GM21423 (cell line): ENCODE measurements at regions not wholly inside any gene's neighbourhood (a gene's known extent, or its start where the extent isn't known, plus 50 kb on each side); places are given as distances from the start of the nearest gene placed in this dataset.

ENCODE experiments used
- ATAC-seq: cut with Tn5 transposase; IDR thresholded peaks from one replicate; pipeline ENCODE4 v1.9.1; 2021; ENCODE audit warnings: mild to moderate bottlenecking, moderate library complexity; ENCODE audit not compliant: unreplicated experiment

GRCh38 chr4:10336471-10336870, 120.8 kb downstream of the ZNF518B start:
- ATAC-seq: no peak

GRCh38 chr4:10335050-10335449, 122.2 kb downstream of the ZNF518B start:
- no peak for ATAC-seq

- ATAC-seq: no peak
These were observed 122.7 kb downstream of the ZNF518B start for GRCh38 chr4:10334506-10335028.

GRCh38 chr4:10333942-10334341, 123.3 kb downstream of the ZNF518B start:
- no peak for ATAC-seq

GRCh38 chr4:10326075-10326474, 131.2 kb downstream of the ZNF518B start:
- no peak for ATAC-seq

DNA sequence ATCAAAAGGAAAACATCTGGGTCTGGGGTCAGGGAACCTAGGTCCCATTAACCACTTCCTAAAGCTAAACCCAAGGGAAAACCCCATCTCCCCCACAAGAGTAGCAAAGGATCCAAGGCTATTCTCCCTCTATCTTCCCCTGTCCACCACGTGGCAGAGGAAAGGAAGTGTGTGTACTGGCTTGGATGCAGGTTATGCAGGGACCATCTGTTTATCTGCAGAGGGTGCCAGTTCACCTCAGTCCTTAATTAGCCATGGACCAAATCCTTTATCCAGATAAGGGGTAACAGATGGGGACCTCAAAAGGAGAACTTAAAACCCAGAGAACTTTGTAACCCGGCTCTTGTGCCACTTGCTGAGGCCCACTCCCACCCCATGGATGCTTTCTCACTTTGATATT, 135.3 kb downstream of the ZNF518B start:
- ATAC-seq: no peak

DNA sequence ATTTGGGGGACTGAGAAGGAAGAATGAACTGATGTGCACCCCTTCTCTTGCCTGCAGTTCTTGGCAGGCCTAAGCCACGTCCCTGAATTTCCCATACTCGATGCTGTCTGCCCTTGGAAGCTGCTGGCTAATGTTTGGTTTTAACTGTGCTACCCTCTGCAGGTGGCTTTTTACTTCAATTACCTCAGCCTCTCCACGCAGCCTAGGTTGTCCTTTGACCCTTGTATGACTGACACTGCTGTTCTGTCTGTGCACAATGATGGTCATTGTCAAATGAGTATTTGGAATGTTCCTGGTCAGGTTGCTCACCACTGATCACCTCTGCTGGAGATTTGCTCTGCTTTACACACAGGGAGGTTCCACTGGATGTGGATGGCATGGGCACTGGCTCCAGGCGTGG, 137.1 kb downstream of the ZNF518B start:
- no peak for ATAC-seq

- ATAC-seq: no peak
These were observed 139.9 kb downstream of the ZNF518B start for GRCh38 chr4:10317345-10317744.

DNA sequence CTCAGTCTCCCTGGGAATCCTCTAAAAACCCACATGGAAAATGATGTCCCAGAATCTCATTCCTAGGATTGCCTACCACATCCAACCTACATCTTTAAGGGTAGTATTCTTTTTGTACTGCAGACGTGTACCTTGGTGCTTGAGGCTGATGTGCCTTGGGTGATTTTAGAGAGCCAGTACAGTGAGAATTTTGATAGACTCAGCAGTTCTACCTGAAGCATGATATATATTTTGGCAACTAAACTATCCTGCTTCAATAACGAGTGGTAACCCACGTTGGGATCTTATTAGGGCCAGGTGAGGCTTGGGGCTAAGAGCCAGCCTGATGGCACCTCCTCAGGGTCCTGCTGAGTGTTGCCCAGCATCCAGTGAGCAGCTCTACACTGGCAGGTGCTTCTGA, 140.4 kb downstream of the ZNF518B start:
- ATAC-seq: no peak

DNA sequence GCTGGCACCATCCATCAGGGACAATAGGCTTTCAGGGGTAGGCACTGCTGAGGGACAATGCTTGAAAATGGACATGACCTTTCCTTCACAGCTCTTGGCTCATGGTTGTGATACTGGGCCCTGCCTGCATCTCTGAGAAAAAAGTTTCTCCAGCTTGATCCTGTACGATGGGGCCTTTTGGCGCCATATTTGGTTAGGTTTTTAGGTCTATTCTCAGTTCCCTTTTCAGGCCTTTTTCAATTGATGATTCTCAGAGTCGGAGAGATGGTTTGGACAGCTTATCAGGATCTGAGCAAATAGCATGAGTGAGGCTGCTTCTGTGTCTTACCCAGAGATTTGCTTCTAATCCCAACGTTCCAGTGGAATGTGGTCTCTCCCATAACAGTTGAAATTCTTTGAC, 141.6 kb downstream of the ZNF518B start:
- no peak for ATAC-seq

DNA sequence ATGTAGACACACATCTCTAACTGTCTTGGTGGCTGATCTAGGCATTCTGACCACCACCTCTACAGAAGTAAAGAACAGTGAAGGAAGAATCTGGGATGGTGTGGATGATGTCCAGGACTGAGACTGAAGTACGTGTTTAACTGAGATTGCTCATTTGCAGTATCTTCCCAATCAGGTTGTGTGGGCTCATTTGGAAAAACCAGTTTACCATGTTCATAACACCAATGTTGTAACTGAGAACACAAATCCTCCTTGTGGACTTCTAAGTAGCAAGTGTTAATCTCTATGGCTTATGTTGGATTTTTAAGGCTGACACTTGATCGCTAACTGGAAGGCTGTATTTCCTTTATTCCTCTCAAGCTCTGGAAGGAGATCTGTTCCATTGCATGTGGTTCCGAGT, 144.7 kb downstream of the ZNF518B start:
- no peak for ATAC-seq

DNA sequence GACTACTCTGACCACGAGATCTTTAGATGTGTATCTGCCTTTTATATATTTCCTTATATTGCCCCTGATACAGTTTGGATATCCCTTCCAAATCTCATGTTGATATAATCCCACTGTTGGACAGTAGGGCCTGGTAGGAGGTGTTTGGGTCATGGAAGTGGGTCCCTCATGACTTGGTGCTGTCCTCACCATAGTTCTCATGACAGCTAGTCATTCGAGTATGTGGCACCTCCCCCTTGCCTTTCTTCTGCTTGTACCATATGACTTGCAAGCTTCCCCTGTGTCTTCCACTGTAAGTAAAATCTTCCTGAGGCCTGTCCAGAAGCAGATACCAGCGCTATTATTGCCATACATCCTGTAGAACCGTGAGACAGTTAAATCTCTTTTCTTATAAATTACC, 145.3 kb downstream of the ZNF518B start:
- no peak for ATAC-seq

DNA sequence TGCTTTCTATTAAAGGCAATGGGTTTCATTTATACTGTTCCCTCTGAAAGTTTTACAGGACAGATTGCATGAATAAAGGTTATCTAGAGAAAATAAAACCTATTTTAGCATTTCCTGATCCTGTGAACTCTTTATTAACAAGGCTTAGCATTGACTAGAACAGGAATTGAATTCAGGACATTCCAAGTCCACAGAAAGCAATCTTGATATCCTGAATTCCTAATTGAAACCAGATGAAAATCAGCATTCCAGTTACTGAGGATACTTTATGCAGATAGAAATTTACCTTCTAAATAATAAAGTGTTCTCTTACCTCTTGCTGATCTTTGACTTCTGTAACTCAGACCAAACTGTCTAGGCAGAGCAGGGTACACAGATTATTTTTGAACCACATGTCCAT, 151.4 kb downstream of the ZNF518B start:
- no peak for ATAC-seq

DNA sequence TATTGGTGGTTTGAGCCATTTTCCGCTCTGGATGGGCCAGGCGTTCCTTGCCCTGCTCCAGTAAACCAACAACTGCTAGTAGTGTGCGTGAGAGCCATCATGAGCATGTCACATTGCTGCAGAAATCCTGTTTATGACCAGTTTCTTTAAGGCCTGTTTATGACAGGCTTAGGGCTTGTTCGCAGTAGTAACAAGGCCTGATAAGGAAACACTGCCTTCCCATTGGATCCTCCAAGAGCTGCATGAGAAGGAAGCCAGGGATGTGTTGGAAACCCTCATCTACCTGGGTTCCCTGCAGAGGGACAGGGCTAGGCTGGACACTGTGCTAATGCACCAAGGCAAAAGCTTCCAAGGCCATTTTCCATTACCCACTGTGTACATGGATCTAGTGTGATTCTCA, 153.9 kb downstream of the ZNF518B start:
- ATAC-seq: no peak

DNA sequence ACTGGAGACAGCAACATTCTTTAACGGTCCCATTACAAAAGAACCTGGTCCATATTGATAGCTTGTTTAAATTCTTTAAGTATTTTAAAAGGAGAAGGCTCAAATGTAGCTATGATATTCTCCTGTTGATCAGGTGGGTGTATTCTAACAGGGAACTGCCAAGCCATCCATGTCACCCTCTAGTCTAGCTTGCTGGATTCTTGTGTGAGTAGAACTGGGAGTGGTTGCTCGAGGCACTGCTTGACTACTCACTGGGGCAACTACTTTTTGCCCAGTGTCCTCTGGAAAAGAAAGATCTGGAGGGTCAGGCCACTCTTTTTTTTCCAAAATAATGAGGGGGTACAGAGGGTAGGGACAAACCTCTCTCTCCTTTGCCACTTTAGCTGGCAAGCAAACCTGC, 155.1 kb downstream of the ZNF518B start:
- ATAC-seq: no peak

DNA sequence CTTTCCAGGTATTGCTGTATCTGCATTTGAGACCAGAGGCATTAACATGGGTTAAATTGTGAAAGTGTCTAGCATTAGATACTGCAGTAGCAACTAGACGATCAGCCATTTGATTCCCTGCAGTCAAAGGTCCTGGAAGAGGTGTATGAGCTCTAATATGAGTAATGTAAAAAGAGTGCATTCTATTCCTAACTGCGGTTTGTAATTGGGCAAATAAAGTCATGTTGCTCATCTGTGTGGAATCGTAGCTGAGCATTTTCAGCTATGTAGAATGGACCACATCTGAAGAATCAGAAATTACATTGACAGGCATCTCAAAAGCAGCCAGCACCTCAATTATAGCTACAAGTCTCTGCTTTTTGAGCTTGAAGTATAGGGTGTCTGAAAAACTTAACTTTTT, 157.6 kb downstream of the ZNF518B start:
- ATAC-seq: no peak

DNA sequence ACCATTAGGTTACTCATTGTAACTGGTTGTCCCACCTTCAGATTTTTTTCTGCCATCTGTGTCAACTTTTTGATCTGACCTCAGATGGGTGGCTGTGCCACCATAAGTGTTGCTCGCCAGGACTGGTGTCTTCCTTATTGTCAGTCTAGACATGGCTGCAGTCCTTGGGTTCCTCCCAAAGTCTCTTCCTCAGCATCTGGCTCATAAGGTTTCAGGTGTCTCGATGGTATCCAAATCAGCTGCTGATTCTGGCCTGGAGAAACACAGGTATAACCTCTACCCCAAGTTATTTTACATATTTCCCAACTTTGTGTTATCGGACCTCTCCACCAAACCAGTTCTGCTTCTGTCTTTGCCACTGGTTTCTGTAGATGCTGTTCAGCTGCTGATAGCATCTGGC, 158.5 kb downstream of the ZNF518B start:
- ATAC-seq: no peak

- no peak for ATAC-seq
These were observed 160.5 kb downstream of the ZNF518B start for GRCh38 chr4:10296730-10297129.

DNA sequence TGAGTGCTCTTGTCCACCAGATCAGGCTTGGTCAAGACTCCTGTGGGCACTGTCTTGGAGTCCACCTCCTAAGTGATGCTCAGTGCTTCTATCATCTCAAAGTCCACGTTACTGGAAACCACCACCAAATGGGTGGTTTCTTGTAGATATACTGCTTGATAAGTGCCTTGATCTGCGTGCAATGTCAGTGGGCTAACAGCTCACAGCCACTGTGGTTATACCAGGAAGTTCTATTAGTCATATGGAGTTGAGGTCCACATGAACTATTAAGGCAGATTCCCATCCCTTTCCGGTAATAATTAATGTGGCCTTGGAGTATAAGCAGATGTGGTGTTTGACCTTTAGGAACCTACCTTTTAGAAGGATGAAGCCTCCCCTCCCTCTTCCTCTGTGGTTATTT, 161.9 kb downstream of the ZNF518B start:
- no peak for ATAC-seq

GRCh38 chr4:10289538-10289906, 167.7 kb downstream of the ZNF518B start:
- ATAC-seq: no peak

GRCh38 chr4:10288830-10289537, 168.2 kb downstream of the ZNF518B start:
- ATAC-seq: no peak

DNA sequence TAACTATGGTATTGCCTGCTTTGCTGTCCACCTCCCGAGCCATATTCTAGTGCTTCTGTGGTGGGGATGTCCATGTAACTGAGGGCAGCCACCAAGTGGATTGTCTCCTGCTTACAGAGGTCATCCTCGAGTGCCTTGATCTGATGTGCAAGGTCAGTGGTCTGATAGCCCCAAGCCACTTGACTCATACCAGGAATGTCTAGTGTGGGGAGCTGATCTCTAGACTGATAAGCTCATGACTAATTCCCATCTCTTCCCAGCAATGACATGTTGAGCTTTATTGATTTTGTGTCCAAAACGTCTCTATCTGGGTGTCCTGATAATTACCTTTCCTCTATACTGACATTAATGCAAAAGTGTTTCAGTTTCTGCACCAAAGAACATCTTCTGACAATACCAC, 168.4 kb upstream of the WDR1 start:
- no peak for ATAC-seq

DNA sequence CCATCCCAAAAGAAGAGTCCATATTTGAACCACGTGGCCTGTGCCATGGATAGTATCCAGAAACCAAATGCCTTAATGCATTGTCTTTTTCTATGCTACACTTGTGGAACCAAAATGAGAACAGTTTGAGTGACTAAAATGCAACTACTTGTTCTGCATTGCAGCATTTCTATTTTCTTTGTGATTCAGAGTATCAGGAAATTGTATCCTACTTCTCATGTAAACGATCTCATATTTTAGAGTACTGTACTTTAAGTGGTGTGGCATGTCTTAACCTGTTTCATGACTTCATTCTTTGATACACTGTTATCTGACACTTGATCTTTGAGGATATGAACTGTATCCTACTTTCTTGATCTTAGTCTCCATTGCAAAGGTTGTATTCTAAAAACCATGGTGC, 167.2 kb upstream of the WDR1 start:
- no peak for ATAC-seq
